Lower lobe of right lung (tissue), 2 donors: ENCODE measurements at regions not wholly inside any gene's neighbourhood (a gene's known extent, or its start where the extent isn't known, plus 50 kb on each side); places are given as distances from the start of the nearest gene placed in this dataset.

Source experiments
- ATAC-seq, 2 donors: fragments of 200-7000 bp; cut with Tn5 transposase; one replicate each; pipeline ENCODE4 v1.9.1; 2020 to 2022; ENCODE audit warnings: mild to moderate bottlenecking in 2 of 2, moderate library complexity in 2 of 2
- DNase-seq: peaks from one replicate; pipeline ENCODE4 v3.0.0-alpha.2; 2020
- H3K27ac ChIP-seq: fragments of 200-600 bp; one replicate; pipeline ENCODE4 v1.8.0; 2022
- H3K27me3 ChIP-seq: fragments of 200-600 bp; one replicate; pipeline ENCODE4 v1.8.0; 2022; ENCODE audit warnings: low read depth
- H3K36me3 ChIP-seq: fragments of 200-600 bp; one replicate; pipeline ENCODE4 v1.8.0; 2022; ENCODE audit warnings: mild to moderate bottlenecking
- H3K4me1 ChIP-seq: fragments of 200-600 bp; one replicate; pipeline ENCODE4 v1.8.0; 2022
- H3K4me3 ChIP-seq: fragments of 200-600 bp; one replicate; pipeline ENCODE4 v1.8.0; 2022; ENCODE audit warnings: mild to moderate bottlenecking
- H3K9me3 ChIP-seq: fragments of 200-600 bp; one replicate; pipeline ENCODE4 v1.8.0; 2022
- CTCF ChIP-seq: fragments of 200-600 bp; IDR thresholded peaks from one replicate; pipeline ENCODE4 v1.8.0; 2022; ENCODE audit warnings: antibody characterized with exemption, mild to moderate bottlenecking
- intact Hi-C: fragments of 100-400 bp; cut with DNase I; formaldehyde crosslinking; loops from one replicate; pipeline ENCODE4 v1.11.0; 2022
- donor health status: DM: no; HTN: yes; CAD: no; lungs with severe emphysema.

GRCh38 chrX:40434947-40435346 lies 145.8 kb upstream of the ATP6AP2 start:
- Histone ChIP-seq H3K36me3 (no peaks in the 10 kb centered on the region), H3K27me3 (no peaks in the 10 kb centered on the region), H3K4me3 (peak overlapping the region; percentile 11), H3K27ac (no peak overlapping the region), H3K9me3 (no peaks in the 10 kb centered on the region), H3K4me1 (no peaks in the 10 kb centered on the region)
- intact Hi-C loops = no loop called here
- no peak for TF ChIP-seq CTCF
- DNase-seq (no peak), ATAC-seq (no peak)

- Histone ChIP-seq H3K27me3 (no peaks in the 10 kb centered on the region), H3K4me1 (no peaks in the 10 kb centered on the region), H3K27ac (no peak overlapping the region), H3K36me3 (no peaks in the 10 kb centered on the region), H3K4me3 (no peak overlapping the region), H3K9me3 (no peaks in the 10 kb centered on the region)
- no peak for TF ChIP-seq CTCF
- intact Hi-C loops = no loop called here
- no peak for DNase-seq
- ATAC-seq = no peak
Observed at GRCh38 chrX:40434443-40434842, 146.3 kb upstream of the ATP6AP2 start.

GRCh38 chrX:40433160-40433559 lies 147.6 kb upstream of the ATP6AP2 start:
- no peaks in the 10 kb centered on the region for H3K36me3 ChIP-seq
- no peaks in the 10 kb centered on the region for H3K9me3 ChIP-seq
- no peak overlapping the region for H3K4me3 ChIP-seq
- H3K4me1 ChIP-seq = no peaks in the 10 kb centered on the region
- TF ChIP-seq CTCF = no peak
- no peak for DNase-seq
- intact Hi-C loops = no loop called here
- no peak overlapping the region for H3K27ac ChIP-seq
- ATAC-seq = no peak
- no peaks in the 10 kb centered on the region for H3K27me3 ChIP-seq

- no peak for ATAC-seq
- H3K27me3 ChIP-seq = no peaks in the 10 kb centered on the region
- intact Hi-C loops = no loop called here
- H3K9me3 ChIP-seq = no peaks in the 10 kb centered on the region
- H3K4me1 ChIP-seq = no peaks in the 10 kb centered on the region
- H3K36me3 ChIP-seq = no peaks in the 10 kb centered on the region
- H3K4me3 ChIP-seq = no peak overlapping the region
- TF ChIP-seq CTCF = no peak
- no peak for DNase-seq
- H3K27ac ChIP-seq = no peak overlapping the region
Observed at GRCh38 chrX:40424259-40424658, 156.5 kb upstream of the ATP6AP2 start.

GRCh38 chrX:40423299-40423698 lies 157.5 kb upstream of the ATP6AP2 start:
- Histone ChIP-seq H3K4me3 (no peak overlapping the region), H3K27ac (no peak overlapping the region), H3K36me3 (no peaks in the 10 kb centered on the region), H3K27me3 (no peaks in the 10 kb centered on the region), H3K4me1 (no peaks in the 10 kb centered on the region), H3K9me3 (no peaks in the 10 kb centered on the region)
- no peak for TF ChIP-seq CTCF
- intact Hi-C loops = no loop called here
- peak in 1 of 2 donors; percentile 12 for ATAC-seq
- DNase-seq = no peak

GRCh38 chrX:40422021-40422420 lies 158.7 kb upstream of the ATP6AP2 start:
- DNase-seq (no peak), ATAC-seq (no peak)
- Histone ChIP-seq H3K4me1 (no peaks in the 10 kb centered on the region), H3K27ac (no peak overlapping the region), H3K4me3 (no peak overlapping the region), H3K36me3 (no peaks in the 10 kb centered on the region), H3K9me3 (no peaks in the 10 kb centered on the region), H3K27me3 (no peaks in the 10 kb centered on the region)
- TF ChIP-seq CTCF = no peak
- intact Hi-C loops = no loop called here
